ENCODE measurements at regions not wholly inside any gene's neighbourhood (a gene's known extent, or its start where the extent isn't known, plus 50 kb on each side); places are given as distances from the start of the nearest gene placed in this dataset.

DNA sequence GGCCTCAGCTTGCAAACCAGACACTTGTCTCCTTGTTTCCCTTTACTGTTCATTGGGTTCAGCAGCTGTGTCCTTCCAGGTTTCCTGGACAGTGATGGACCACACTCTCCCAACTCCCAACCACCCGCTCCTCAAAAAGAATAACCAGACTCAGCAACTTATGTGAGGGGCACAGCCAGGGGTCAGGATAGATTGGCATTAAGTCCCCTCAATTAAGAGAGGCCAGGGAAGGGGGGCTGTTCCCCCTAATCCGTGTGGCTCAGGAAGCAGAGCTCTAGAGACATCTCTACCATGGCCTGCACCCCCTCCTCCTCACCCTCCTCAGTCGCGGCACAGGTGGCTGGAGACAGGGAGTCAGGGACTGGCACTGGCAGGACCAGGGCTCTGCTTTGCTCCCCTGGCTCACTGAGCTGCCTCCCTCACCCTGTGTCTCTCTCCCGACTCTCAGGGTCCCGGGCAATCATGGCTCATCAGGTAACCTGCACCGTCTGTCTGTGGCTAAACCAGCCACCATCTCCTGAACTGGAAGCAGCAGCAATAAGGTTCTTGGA lies 111.7 kb downstream of the ZNF280B start:
- no peak for DNase-seq

DNA sequence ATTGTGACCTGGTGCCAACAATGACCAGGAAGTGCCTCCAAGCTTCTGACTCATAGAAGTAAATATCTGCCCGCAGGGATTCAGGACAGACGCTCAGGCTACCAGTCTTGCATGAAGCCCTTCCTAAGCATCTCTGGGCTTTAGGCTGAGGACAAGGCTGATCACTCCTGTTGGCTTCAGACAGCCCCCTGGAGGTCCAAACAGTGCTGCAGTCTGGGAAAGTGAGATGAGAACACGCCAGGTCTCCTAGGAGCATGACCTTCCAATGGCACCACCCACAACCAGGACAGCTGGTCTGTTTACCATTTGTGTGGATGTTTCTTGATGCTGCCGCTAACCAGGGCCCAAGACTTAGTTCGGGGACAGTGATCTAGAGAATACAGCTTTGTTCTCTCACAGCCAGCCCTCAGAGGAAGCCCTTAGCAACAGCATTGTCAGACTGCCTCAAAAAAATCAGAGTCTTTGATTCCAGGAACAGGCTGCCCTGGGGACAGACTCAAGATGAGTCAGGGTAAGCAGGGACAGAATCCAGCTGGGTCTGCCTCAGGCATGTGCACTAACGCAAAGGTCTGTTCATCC lies 111.2 kb downstream of the ZNF280B start:
- no peak for DNase-seq

DNA sequence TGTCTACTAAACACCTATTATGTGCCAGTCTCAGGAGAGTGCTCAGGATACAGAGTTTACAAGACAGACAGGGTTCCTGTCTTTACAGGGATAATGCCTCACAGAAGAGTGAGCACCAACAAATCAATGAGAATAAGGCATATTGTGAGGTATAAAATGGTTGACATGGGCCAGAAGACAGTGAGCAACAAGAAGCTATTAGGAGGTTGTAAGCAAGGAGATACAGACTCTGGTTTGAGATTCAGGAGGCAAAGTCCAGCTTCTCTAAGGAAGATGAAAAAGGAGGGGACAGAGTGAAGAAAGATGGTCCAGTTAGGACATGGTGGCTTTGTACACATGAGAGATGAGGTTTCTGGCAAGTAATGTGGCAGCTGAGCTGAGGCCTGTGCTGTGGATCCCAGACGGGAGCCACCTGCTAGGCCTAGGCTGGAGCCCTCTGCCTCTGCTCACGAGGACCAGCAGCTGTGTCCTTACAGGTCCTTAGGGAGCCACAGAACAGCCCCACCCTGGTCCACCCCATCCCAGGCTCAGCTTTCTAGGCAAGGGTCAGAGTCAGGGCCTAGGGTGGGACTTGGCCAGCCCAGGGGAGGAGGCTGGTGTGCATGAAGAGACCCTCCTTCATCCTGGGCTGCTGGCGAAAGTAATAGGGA lies 110.5 kb downstream of the ZNF280B start:
- DNase-seq: peak in 1 of 2 experiments; percentile 18

DNA sequence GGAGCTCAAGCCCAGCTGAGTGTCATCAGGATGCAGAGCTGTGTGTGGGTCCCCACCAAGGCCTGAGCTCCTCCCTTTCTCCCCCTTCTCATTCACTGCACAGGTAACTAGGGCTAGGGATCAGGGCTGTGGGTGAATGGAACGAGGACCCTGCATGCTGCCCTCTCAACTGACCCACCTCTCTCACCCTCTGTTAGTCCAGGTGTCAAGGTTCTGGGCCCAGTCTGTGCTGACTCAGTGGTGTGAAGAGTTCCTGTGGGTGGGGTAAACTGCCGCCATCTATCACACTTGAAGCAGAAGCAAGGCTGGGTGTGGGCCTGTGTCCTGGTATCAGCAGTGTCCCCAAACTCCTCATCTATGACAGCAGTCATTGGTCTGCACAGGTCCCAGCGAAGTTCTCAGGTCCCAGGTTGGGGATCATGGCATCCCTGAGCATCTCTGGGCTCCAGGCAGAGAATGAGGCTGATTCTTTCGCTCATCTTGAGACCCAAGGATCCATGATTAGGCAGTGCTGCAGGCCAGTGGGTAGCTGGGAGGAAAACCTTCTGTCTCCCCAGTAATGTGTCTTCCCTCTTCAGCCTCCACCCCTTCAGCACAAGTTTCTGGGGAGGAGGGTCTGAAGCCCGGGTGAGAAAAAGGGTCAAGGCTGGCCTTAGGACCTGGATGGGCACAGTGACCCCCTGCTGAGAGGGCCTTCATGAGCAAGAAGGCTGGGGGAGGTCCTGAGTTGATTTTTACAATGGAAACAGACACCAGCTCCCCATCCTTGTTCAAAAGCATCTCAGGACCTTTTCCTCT lies 109.8 kb downstream of the ZNF280B start:
- no peak for DNase-seq

DNA sequence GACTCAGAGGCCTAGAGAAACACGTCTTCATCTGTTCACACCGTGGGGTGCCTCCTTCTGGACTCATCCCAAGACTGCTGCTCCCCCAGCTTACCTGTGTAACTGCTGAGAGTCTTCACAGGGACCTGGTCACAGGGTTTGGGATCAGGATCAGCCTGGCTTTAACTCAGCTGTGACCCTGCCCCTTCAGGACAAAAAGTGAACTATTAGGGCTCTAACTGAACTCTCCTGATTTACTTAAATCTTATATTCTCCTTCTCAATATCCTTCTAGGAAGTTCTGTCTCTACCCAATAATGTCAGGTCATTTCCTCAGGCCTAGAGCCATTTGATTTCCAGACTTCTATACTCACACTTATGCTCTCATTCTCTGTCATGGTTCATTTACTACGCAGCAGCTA lies 108.4 kb downstream of the ZNF280B start:
- DNase-seq: no peak

DNA sequence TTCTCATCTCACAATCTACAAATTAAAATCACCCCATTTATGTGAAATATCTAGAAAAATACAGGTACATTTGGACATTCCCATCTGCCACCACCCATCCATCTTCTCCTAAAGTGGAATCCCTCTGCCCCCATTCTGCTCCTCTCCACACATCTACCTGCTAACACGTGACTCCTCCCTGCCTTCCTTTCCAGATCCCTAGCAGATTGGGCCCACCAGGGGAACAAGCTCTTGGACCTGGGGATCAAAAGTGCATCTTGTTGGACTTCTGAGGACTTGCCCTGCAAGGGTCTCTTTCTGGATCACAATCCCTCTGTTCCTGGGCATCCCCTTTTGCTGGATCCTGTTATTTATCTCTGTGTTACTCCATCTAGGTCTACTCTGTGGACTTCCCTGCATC lies 107.6 kb downstream of the ZNF280B start:
- no peak for DNase-seq

DNA sequence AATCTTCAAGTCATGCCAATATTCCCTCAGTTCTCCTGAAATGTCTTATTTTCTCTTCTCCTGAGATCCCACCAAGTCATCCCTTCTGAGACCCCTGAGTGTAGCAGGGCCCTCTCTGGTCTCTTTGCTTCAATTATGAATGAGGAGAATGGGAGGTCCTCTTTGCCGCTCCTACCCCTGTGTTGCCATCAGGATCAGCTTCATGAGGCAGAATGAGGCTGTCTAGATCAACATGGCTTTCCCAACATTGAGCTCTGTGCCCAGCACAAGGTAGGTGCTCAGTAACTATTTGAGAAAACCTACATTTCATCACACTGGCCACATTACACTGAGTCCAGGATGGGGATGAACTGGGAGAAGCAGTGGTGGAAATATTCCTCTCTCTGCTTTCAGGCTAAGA lies 107.2 kb downstream of the ZNF280B start:
- DNase-seq: no peak

DNA sequence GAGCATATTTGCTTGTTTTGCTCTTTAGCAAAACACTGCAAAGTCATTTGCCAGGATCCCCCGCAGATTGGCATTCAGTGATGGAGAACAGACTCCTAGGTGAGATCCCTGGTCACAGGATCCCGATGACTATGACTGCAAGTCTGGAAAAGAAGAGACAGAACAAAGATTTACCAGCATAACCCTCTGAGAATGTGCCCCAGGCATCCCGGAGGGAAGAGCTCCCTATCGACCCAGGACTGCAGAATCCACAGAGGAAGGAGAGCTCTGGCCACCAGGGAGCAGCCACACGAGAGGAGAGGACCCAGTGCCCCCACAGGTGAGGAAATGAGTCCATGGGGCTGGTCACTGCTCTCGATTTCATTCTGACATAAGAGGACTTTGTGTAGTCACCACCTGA lies 105.2 kb downstream of the ZNF280B start:
- no peak for DNase-seq

DNA sequence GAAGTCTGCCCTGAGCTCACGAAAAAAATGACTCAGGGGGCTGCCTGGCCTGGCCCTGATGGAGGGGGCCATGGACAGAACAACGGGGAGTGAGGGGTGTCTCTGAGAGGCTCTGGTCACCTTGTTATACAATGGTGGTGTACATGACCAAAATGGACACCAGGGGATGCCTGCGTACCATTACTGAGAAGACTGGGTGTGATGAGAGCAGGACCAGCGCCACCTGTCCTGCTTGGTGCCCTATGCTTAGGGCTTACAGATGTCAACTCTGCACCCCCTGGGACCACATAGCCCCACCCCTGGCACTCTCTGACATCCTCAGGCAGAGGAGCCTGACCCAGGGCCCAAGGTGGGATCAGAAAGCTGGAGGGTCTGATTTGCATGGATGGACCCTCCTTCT lies 104.8 kb downstream of the ZNF280B start:
- DNase-seq: no peak

DNA sequence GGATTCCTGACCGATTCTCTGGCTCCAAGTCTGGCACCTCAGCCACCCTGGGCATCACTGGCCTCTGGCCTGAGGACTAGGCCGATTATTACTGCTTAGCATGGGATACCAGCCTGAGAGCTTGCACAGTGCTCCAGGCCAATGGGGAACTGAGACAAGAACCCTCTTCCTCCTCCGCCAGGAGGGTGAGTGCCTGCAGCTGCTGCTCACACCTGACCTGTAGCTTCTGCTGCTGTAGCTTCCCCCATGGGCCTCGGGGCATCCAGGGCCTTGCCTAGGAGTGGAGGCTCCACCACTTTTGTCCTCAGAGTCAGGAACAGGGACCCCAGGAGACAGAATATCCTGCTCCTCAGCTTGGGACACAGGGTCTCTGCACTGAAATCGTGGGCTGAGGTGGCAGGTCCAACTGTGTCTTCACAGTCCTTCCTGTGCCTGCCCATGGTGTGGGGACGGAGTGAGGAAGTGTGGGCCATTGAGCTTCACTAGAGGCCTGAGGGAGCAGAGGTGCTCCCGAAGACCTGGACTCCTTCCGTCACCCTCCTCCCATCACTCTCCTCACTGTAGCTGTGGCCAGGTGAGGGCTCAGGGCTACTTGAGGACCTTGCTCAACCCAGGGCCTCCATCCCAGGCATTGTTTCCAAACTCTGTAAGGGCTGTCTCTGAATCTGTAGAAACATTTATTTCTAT lies 103.8 kb downstream of the ZNF280B start:
- DNase-seq: no peak

DNA sequence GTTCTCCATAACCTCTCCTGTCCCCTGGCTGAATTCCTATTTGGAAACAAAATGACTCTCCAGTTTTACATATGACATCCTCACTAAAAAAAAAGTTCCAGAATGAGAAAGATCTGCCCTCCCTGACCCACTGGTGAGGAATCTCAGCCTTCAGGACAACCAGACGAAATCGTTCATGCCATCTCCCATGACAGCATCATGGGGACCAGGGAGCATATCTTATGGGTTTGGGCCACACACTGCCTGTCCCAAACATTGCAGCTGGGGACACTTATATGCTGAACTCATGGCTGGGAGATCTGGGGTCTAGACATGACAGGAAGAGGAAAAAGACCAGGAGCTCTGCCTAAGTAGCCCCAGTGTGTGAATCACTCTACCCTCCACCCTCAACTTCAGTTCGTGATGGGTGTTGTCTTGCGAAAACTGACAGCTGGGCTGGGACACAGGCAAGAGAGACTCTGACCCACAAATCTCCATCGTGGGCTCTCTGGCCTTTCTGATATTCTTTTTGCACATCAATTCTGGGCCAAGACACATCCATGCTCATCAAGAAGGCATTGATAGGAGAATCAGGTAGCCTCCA lies 102.0 kb downstream of the ZNF280B start:
- no peak for DNase-seq

DNA sequence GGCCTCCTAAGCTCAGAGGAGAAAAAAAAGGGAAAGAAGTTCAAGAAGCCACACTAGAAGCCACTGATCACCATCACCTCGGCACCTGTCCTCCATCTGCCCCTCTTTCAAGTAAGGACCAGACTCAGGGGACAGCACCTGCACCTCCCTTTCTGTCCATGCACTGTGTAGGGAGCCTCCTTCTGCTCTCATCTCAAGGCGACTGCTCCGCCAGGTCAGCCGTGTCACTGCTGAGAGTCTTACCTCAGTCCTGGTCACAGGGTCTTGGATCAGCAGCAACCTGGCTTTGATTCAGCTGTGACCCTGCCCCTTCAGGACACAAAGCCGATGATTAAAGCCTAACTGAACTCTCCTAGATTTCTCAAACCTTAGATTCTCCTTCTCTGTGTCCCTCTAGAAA lies 101.5 kb downstream of the ZNF280B start:
- DNase-seq: no peak

DNA sequence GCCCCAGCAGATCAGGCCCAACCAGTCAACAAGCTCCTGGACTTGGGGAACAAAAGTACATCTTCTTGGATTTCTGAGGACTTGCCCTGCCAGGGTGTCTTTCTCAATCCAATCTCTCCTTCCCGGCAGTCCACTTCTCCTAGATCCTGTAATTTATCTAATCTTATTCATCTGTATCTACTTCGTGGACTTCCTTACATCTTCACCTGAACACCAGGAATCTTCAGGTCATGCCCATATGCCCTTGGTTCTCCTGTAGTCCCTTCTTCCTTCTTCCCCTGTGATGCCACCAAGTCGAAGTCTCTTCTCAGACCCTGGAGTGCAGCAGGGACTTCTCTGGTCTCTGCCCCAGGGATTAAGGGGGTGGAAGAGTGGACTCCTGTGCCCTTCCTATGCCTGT lies 100.3 kb downstream of the ZNF280B start:
- DNase-seq: no peak

DNA sequence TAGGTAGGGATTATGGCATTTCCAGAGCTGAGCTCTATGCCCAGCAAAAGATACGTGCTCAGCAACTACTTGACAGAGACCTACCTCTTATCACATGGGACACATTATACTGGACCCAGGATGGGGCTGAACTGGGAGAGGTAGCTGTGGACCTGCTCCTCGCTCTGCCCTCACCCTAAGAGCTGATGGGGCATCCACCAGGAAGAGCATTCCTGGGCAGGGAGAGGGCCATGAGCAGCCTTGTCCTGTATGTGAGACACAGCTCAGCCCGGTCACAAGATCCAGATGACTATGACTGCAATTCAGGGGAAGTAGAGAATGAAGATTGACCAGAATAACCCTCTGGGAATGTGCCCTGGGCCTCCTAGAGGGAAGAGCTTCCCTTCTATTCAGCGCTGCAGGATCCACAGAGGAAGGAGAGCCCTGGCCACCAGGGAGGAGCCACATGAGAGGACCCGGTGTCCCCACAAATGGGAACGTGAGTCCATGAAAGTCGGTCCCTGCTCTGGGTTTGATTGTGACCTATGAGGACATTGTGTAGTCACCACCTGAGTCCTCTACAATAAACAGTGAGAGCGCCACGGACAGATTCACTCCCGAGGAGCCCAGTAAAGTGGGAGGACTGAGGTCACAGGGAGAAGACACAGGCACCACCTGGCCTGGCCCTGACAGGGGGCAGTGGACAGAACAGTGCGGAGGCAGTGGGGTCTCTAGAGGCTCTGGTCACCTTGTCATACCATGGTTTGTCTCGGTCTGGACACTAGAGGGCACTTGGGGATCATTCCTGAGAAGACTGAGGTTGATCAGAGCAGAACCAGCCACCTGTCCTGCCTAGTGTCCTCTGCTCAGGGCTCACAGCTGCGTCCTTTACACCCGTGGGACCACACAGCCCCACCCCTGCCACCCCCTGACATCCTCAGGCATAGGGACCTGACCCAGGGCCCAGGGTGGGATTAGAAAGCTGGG lies 99.5 kb downstream of the ZNF280B start:
- DNase-seq: peak in 1 of 2 experiments; percentile 60

DNA sequence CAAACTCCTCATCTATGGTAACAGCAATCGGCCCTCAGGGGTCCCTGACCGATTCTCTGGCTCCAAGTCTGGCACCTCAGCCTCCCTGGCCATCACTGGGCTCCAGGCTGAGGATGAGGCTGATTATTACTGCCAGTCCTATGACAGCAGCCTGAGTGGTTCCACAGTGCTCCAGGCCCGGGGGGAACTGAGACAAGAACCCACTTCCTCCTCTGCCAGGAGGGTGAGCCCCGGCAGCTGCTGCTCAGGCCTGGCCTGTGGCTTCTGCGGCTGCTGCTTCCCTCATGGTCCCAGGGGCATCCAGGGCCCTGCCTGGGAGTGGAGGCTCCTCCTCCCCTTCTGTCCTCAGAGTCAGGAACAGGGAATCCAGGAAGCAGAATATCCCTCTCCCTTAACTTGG lies 98.4 kb downstream of the ZNF280B start:
- DNase-seq: peak; percentile 2 to 36

DNA sequence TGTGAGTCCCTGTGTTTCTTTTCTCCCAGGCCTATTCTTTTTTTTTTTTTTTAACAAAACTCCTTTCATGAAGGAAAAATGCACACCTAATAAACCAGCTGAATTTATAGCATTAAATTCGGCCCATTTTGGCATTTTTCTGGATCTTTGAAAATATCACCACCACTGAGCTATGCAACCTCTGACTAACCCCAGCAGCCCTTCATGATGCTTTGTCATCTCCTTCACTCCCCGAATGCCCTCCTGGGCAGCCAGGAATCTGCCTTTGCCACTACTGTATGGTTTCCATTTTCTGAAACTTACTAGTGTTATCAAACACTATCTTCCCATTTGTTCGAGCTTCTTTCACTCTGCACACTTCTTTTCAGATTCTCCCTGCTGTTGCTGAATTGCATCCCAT lies 97.9 kb downstream of the ZNF280B start:
- no peak for DNase-seq

DNA sequence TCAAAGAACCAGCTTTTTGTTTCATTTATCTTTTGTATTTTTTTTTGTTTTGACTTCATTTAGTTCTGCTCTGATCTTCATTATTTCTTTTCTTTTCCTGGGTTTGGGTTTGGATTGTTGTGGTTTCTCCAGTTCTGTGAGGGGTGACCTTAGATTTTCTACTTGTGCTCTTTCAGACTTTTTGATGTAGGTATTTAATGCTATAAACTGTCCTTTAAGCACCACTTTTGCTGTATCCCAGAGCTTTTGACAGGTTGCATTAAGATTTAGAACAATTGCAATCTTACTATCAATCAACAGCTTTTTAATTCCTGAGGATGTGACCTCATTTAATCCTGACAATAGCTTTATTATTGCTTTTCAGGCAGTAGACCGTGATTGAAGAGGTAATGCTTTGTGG lies 94.3 kb downstream of the ZNF280B start:
- no peak for DNase-seq

DNA sequence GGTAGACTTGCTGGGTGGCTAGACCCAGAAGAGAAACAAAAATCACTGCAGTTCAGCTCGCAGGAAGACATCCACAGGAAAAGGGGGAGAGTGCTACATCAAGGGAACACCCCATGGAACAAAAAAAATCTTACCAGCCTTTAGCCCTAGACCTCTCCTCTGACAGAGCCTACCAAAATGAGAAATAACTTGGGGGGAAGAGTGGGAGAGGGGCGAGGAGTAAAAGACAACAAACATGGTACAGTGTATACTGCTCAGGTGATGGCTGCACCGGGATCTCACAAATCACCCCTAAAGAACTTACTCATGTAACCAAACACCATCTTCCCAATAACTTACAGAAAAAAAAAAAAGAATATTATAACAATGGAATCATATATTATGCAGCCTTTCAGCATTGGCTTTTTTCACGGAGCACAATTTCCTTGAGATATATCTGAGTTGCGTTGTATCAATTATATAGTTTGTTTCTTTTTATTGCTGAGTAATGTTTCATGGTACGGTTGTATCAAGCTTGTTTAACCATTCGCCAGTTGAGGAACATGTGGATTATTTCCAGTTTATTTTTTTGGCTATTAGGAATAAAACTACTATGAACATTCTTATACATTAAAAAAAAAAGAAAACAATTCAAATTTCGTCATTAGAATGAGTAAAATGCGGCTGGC lies 90.9 kb downstream of the ZNF280B start:
- no peak for DNase-seq

DNA sequence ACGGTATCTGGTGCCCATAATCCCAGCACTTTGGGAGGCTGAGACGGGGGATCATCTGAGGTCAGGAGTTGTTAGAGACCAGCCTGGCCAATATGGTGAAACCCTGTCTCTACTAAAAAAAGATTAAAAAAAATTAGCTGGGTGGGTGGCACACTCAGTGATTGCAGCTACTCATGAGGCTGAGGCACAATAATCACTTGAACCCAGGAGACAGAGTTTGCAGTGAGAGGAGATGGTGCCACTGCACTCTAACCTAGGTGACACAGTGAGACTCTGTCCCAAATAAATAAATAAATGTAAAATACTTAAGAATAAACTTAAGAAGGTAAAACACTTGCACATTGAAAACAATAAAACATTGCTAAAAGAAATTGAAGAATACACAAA lies 90.4 kb downstream of the ZNF280B start:
- DNase-seq: no peak

DNA sequence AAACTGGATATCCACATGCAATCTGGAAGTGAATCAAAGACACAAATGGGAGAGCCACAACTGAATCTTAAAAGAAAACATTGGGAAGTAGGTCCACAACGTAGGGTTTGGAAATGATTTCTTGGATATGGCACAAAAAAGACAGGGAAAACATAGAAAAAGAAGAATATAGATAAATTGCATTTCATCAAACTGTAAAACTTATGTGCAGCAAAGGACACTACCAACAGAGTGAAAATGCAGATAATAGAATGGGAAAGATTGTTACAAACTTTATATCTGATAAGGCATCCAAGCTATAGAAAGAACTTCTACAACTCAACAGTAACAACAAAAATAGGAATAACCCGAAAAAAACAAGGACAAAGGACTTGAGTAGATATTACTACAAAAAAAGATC lies 89.6 kb downstream of the ZNF280B start:
- no peak for DNase-seq

DNA sequence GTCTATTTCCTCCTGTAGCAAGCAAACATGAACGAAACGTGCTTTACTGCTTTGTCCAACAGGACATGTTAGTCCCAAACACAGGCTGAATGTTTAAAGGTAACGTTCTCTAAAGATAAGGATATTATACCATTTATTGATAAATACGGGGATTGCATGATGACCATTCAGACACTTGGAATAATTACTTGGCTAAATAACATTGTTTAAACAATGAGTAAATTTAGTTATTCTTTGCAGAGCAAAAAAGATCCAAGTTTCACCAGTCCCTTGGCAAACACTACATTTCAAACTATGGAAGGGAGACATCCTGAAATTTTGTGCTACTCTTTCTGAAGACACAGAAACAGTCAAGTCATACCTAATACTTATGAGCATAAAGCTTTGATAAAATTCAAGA lies 88.0 kb downstream of the ZNF280B start:
- no peak for DNase-seq
